H1 (cell line): ENCODE measurements at regions not wholly inside any gene's neighbourhood (a gene's known extent, or its start where the extent isn't known, plus 50 kb on each side); places are given as distances from the start of the nearest gene placed in this dataset.

Experiments
- CTCF ChIA-PET: fragments of 300-600 bp; sonication (Branson Sonifier 250); formaldehyde crosslinking; loops from one replicate; lab custom pipeline; 2021; ENCODE audit not compliant: partially characterized antibody; lab: Charles Lee
- POLR2A ChIA-PET: fragments of 300-600 bp; sonication (Branson Sonifier 250); formaldehyde crosslinking; loops from one replicate; lab custom pipeline; 2021; ENCODE audit warnings: inconsistent platforms; ENCODE audit not compliant: partially characterized antibody; lab: Charles Lee
- DNase-seq, 2 experiments: peaks; one replicate each; pipeline versions ENCODE4 v3.0.0 to v3.0.0-alpha.2; 2010 to 2022; ENCODE audit warnings: low spot score in 2 of 2, low read depth in 1 of 2, mixed read lengths in 1 of 2
- FAIRE-seq: peaks from 2 replicates; lab custom pipeline; 2011; peaks lifted over from hg19 to GRCh38; lab: Jason Lieb, UNC
- H2AFZ ChIP-seq: 2 replicates; pipeline ENCODE4 v1.8.1; 2012; ENCODE audit warnings: low read length, inconsistent platforms
- H2AK5ac ChIP-seq: 2 replicates; pipeline ENCODE4 v1.6.1; 2013; ENCODE audit warnings: low read depth, low read length
- H2BK120ac ChIP-seq: replicated peaks from 2 replicates; pipeline ENCODE3; 2013; ENCODE audit warnings: low read depth, low read length, inconsistent platforms
- H2BK12ac ChIP-seq: 2 replicates; pipeline ENCODE4 v1.6.1; 2013; ENCODE audit warnings: low read depth, low read length
- H2BK15ac ChIP-seq: 2 replicates; pipeline ENCODE4 v1.6.1; 2013; ENCODE audit warnings: low read length
- H2BK20ac ChIP-seq: 2 replicates; pipeline ENCODE4 v1.6.1; 2013; ENCODE audit warnings: low read length
- H2BK5ac ChIP-seq: 2 replicates; pipeline ENCODE4 v1.6.1; 2013; ENCODE audit warnings: low read depth, low read length
- H3K14ac ChIP-seq: 2 replicates; pipeline ENCODE4 v1.6.1; 2013; ENCODE audit warnings: inconsistent platforms; ENCODE audit not compliant: insufficient read length
- H3K18ac ChIP-seq: 2 replicates; pipeline ENCODE4 v1.6.1; 2013; ENCODE audit warnings: low read length; ENCODE audit errors: extremely low read depth
- H3K23ac ChIP-seq: 2 replicates; pipeline ENCODE4 v1.6.1; 2013; ENCODE audit warnings: inconsistent platforms; ENCODE audit not compliant: insufficient read length
- H3K23me2 ChIP-seq: 2 replicates; pipeline ENCODE4 v1.6.1; 2013; ENCODE audit warnings: low read depth, low read length
- H3K27ac ChIP-seq: 2 replicates; pipeline ENCODE4 v1.6.1; 2011; ENCODE audit warnings: low read depth, low read length, inconsistent platforms
- H3K27me3 ChIP-seq, 4 experiments: replicated peaks in 1 of 4; 1 replicate in 1 of 4; 2 replicates in 3 of 4; pipeline versions ENCODE4 v1.6.1 to v1.8.1; 2011 to 2013; ENCODE audit warnings: low read length in 3 of 4, mild to moderate bottlenecking in 3 of 4, inconsistent platforms in 2 of 4, mixed read lengths in 2 of 4, moderate library complexity in 1 of 4; ENCODE audit not compliant: control insufficient read depth in 3 of 4, insufficient read depth in 3 of 4; ENCODE audit errors: extremely low read depth in 1 of 4
- H3K36me3 ChIP-seq, 4 experiments: 2 replicates each; pipeline versions ENCODE4 v1.6.1 to v1.8.1; 2011 to 2013; ENCODE audit warnings: mild to moderate bottlenecking in 4 of 4, low read length in 3 of 4, moderate library complexity in 2 of 4, control low read depth in 1 of 4, inconsistent platforms in 1 of 4; ENCODE audit not compliant: insufficient read depth in 4 of 4, control insufficient read depth in 2 of 4
- H3K4ac ChIP-seq: replicated peaks from 2 replicates; pipeline ENCODE3; 2013; ENCODE audit warnings: low read length, low read depth, mixed read lengths, inconsistent platforms; ENCODE audit not compliant: insufficient read length
- H3K4me1 ChIP-seq, 4 experiments: replicated peaks in 1 of 4; 1 replicate in 1 of 4; 2 replicates in 3 of 4; pipeline versions ENCODE4 v1.6.1 to v1.8.1; 2011 to 2013; ENCODE audit warnings: low read length in 3 of 4, inconsistent platforms in 2 of 4, mixed read lengths in 1 of 4; ENCODE audit not compliant: insufficient read depth in 4 of 4, control insufficient read depth in 3 of 4
- H3K4me2 ChIP-seq, 2 experiments: 2 replicates each; pipeline versions ENCODE4 v1.6.1 to v1.8.1; 2011 to 2013; ENCODE audit warnings: low read depth in 2 of 2, low read length in 2 of 2, control low read depth in 1 of 2, inconsistent platforms in 1 of 2, mild to moderate bottlenecking in 1 of 2; ENCODE audit not compliant: insufficient read depth in 1 of 2
- H3K4me3 ChIP-seq, 4 experiments: fragments of 200-600, 300-600 bp in 1 of 4; sonication (generic), shearing (Covaris generic), sonication (Bioruptor Twin) in 1 of 4; 2 replicates each; pipeline versions ENCODE4 v1.5.1 to v1.8.1; 2011 to 2016; ENCODE audit warnings: low read length in 4 of 4, low read depth in 3 of 4, control low read depth in 2 of 4, inconsistent platforms in 2 of 4, mild to moderate bottlenecking in 2 of 4, mixed read lengths in 1 of 4, moderate library complexity in 1 of 4; ENCODE audit not compliant: insufficient read depth in 2 of 4; ENCODE audit errors: extremely low read depth in 1 of 4
- H3K56ac ChIP-seq: replicated peaks from 2 replicates; pipeline ENCODE3; 2013; ENCODE audit warnings: low read depth, mild to moderate bottlenecking, mixed read lengths, low read length, inconsistent platforms; ENCODE audit not compliant: insufficient read length
- H3K79me1 ChIP-seq: 2 replicates; pipeline ENCODE4 v1.6.1; 2013; ENCODE audit warnings: low read depth, low read length, control low read depth
- H3K79me2 ChIP-seq, 2 experiments: 2 replicates each; pipeline versions ENCODE4 v1.6.1 to v1.8.1; 2012 to 2013; ENCODE audit warnings: low read length in 2 of 2, mild to moderate bottlenecking in 2 of 2, inconsistent platforms in 1 of 2; ENCODE audit not compliant: insufficient read depth in 2 of 2, control insufficient read depth in 1 of 2
- H3K9ac ChIP-seq, 4 experiments: replicated peaks in 1 of 4; 1 replicate in 1 of 4; 2 replicates in 3 of 4; pipeline versions ENCODE4 v1.6.1 to v1.8.1; 2011 to 2013; ENCODE audit warnings: low read depth in 3 of 4, low read length in 3 of 4, control low read depth in 2 of 4, mild to moderate bottlenecking in 2 of 4, moderate library complexity in 2 of 4, inconsistent platforms in 1 of 4; ENCODE audit errors: extremely low read depth in 1 of 4
- H3K9me3 ChIP-seq, 2 experiments: 2 replicates each; pipeline versions ENCODE4 v1.6.1 to v1.8.1; 2012 to 2013; ENCODE audit warnings: mild to moderate bottlenecking in 2 of 2, moderate library complexity in 2 of 2, control low read depth in 1 of 2, inconsistent platforms in 1 of 2, low read depth in 1 of 2, low read length in 1 of 2, mixed read lengths in 1 of 2; ENCODE audit not compliant: insufficient read depth in 2 of 2
- H4K20me1 ChIP-seq, 2 experiments: replicated peaks in 1 of 2; 2 replicates each; pipeline versions ENCODE3 to v1.8.1; 2011 to 2013; ENCODE audit warnings: inconsistent platforms in 2 of 2, low read length in 2 of 2, mild to moderate bottlenecking in 1 of 2; ENCODE audit not compliant: insufficient read depth in 2 of 2, control insufficient read depth in 1 of 2
- H4K5ac ChIP-seq: 2 replicates; pipeline ENCODE4 v1.6.1; 2013; ENCODE audit warnings: low read length, low read depth, mixed read lengths, inconsistent platforms; ENCODE audit not compliant: insufficient read length
- H4K8ac ChIP-seq: 2 replicates; pipeline ENCODE4 v1.8.0; 2013; ENCODE audit warnings: mild to moderate bottlenecking, moderate library complexity, low read length, inconsistent platforms; ENCODE audit not compliant: insufficient read depth; ENCODE audit errors: extremely low read depth
- H4K91ac ChIP-seq: replicated peaks from 2 replicates; pipeline ENCODE3; 2013; ENCODE audit warnings: low read length, mixed read lengths, inconsistent platforms; ENCODE audit not compliant: insufficient read length
- ATF2 ChIP-seq: IDR thresholded peaks from 2 replicates; pipeline ENCODE4 v1.6.1; 2012; ENCODE audit warnings: low read length, inconsistent platforms
- ATF3 ChIP-seq: IDR thresholded peaks from 2 replicates; pipeline ENCODE4 v1.6.1; 2011; ENCODE audit warnings: low read depth, mild to moderate bottlenecking, low read length; ENCODE audit not compliant: insufficient read depth
- BCL11A ChIP-seq, 2 experiments: IDR thresholded peaks; one replicate each; pipeline ENCODE4 v1.6.1; 2011; ENCODE audit warnings: low read depth in 2 of 2, low read length in 2 of 2, mild to moderate bottlenecking in 2 of 2
- CEBPB ChIP-seq: IDR thresholded peaks from 2 replicates; pipeline ENCODE4 v1.6.1; 2012; ENCODE audit warnings: low read depth, low read length
- KDM1A ChIP-seq: fragments of 200-600, 300-600 bp; sonication (generic); IDR thresholded peaks from 2 replicates; pipeline ENCODE4 v1.7.1; 2016; ENCODE audit warnings: mild to moderate bottlenecking, low read length, borderline replicate concordance
- KDM5A ChIP-seq: fragments of 200-600 bp; IDR thresholded peaks from 2 replicates; pipeline ENCODE4 v1.7.1; 2012; ENCODE audit warnings: mild to moderate bottlenecking, low read length, inconsistent platforms, mixed read lengths
- MAFK ChIP-seq: IDR thresholded peaks from 2 replicates; pipeline ENCODE4 v1.6.1; 2012; ENCODE audit warnings: low read depth, mild to moderate bottlenecking, improper control_type of control experiment, low read length
- POU5F1 ChIP-seq: IDR thresholded peaks from 2 replicates; pipeline ENCODE4 v1.6.1; 2011; ENCODE audit warnings: low read depth, mild to moderate bottlenecking, low read length, moderate library complexity
- RAD21 ChIP-seq, 2 experiments: IDR thresholded peaks in 1 of 2; conservative IDR thresholded peaks in 1 of 2; 2 replicates each; pipeline ENCODE4 v1.6.1; 2011; ENCODE audit warnings: low read depth in 2 of 2, low read length in 2 of 2, improper control_type of control experiment in 1 of 2, inconsistent platforms in 1 of 2, mild to moderate bottlenecking in 1 of 2, moderate library complexity in 1 of 2
- SP2 ChIP-seq: IDR thresholded peaks from 2 replicates; pipeline ENCODE4 v1.6.1; 2012; ENCODE audit warnings: mild to moderate bottlenecking, low read length, inconsistent platforms
- TAF1 ChIP-seq: IDR thresholded peaks from 2 replicates; pipeline ENCODE4 v1.6.1; 2011; ENCODE audit warnings: mild to moderate bottlenecking, low read depth, low read length
- TAF7 ChIP-seq: optimal IDR thresholded peaks from 2 replicates; pipeline ENCODE3; 2011; ENCODE audit warnings: low read depth, mild to moderate bottlenecking, inconsistent platforms, low read length, moderate library complexity, borderline replicate concordance
- WGBS, 2 experiments: shearing (Covaris generic) in 1 of 2; methylation state at CpG; one replicate each; pipeline versions ENCODE4 v1.1.6 to v1.1.7; 2013 to 2015; ENCODE audit warnings: low lambda C conversion rate in 2 of 2, mixed read lengths in 2 of 2, inconsistent platforms in 1 of 2, low coverage in 1 of 2, missing lambda C conversion rate in 1 of 2; ENCODE audit not compliant: insufficient replicate concordance in 2 of 2, insufficient coverage in 1 of 2, insufficient read length in 1 of 2; ENCODE audit errors: extremely low coverage in 1 of 2, missing lambda C conversion rate in 1 of 2; 5-methylcytosine and 5-hydroxymethylcytosine counted together

- Histone ChIP-seq H3K4me2 (no peak overlapping the region), H3K79me1 (no peaks in the 10 kb centered on the region), H2AFZ (no peak overlapping the region), H4K20me1 (no peaks in the 10 kb centered on the region), H3K4me1 (no peaks in the 10 kb centered on the region), H3K79me2 (no peaks in the 10 kb centered on the region), H4K91ac (no peak overlapping the region), H4K8ac (no peak overlapping the region), H3K14ac (no peak overlapping the region), H2BK15ac (no peak overlapping the region), H2BK120ac (no peak overlapping the region), H3K9ac (no peak overlapping the region), H3K9me3 (0 out of 4 replicates have a peak, but pooled peaks cover 0 to 4% of the 10 kb centered on the region in 2 experiments), H3K27ac (no peak overlapping the region), H2BK20ac (no peak overlapping the region), H2AK5ac (no peak overlapping the region), H2BK5ac (no peak overlapping the region), H3K18ac (no peak overlapping the region), H2BK12ac (no peak overlapping the region), H3K23ac (no peak overlapping the region), H4K5ac (no peak overlapping the region), H3K4ac (no peak overlapping the region), H3K36me3 (no peaks in the 10 kb centered on the region), H3K4me3 (no peak overlapping the region), H3K23me2 (no peaks in the 10 kb centered on the region), H3K27me3 (peaks cover 20 to 79% (median 53%) of the 10 kb centered on the region in 4 experiments), H3K56ac (no peak overlapping the region)
- 76% methylated on average over 4 of the region's 4 CpGs; no CpG with 5 or more reads in 1 of the 2 experiments for WGBS, 2 experiments
- no peak for FAIRE-seq
- DNase-seq, result no peak
- CTCF ChIA-PET, result interaction anchor here (0.6 kb wide), 1 partner anchor 15 kb away, joined by 4 read pairs; no protein-coding TSS in a partner anchor
- POLR2A ChIA-PET, result no interaction called here
- TF ChIP-seq KDM1A (no peak), CEBPB (no peak), KDM5A (no peak), POU5F1 (no peak), ATF3 (no peak), BCL11A (IDR thresholded peaks at IDR 0.05; ENCODE audit: low read depth in 2 of 2, low read length in 2 of 2) (no peak), ATF2 (no peak), MAFK (no peak), TAF1 (no peak), TAF7 (no peak), SP2 (no peak), RAD21 (IDR thresholded peaks at IDR 0.05 in 1 of 2, conservative IDR thresholded peaks at IDR 0.05 in 1 of 2; ENCODE audit: low read depth in 2 of 2, low read length in 2 of 2) (no peak)
Observed at GRCh38 chr19:27762933-27763332, 1450.0 kb downstream of the UQCRFS1 start.
